KMS-11 (cell line): ENCODE measurements at regions not wholly inside any gene's neighbourhood (a gene's known extent, or its start where the extent isn't known, plus 50 kb on each side); places are given as distances from the start of the nearest gene placed in this dataset.

Experiments
- H2AFZ ChIP-seq: fragments of 200-600 bp; sonication (generic); 2 replicates; pipeline ENCODE4 v1.6.1; 2016; ENCODE audit warnings: antibody characterized with exemption, mixed run types, low read depth
- H3K27ac ChIP-seq: fragments of 200-600 bp; sonication (generic); 2 replicates; pipeline ENCODE4 v1.6.1; 2016; ENCODE audit warnings: mild to moderate bottlenecking, mixed run types
- H3K27me3 ChIP-seq: fragments of 200-600 bp; sonication (generic); 2 replicates; pipeline ENCODE4 v1.6.1; 2017; ENCODE audit warnings: mild to moderate bottlenecking, low read depth, mixed run types, moderate library complexity; ENCODE audit not compliant: insufficient read depth
- H3K36me3 ChIP-seq: fragments of 200-600 bp; sonication (generic); 2 replicates; pipeline ENCODE4 v1.6.1; 2017; ENCODE audit warnings: mild to moderate bottlenecking, mixed run types; ENCODE audit not compliant: insufficient read depth
- H3K4me1 ChIP-seq: fragments of 200-600 bp; sonication (generic); 2 replicates; pipeline ENCODE4 v1.6.1; 2016; ENCODE audit warnings: mild to moderate bottlenecking, low read depth, mixed run types; ENCODE audit not compliant: poor library complexity, severe bottlenecking
- H3K4me2 ChIP-seq: fragments of 200-600 bp; sonication (generic); 2 replicates; pipeline ENCODE4 v1.7.0; 2016; ENCODE audit warnings: mild to moderate bottlenecking, mixed run types
- H3K4me3 ChIP-seq: fragments of 200-600 bp; sonication (generic); IDR thresholded peaks from 2 replicates; pipeline ENCODE4 v1.6.1; 2017; ENCODE audit warnings: low read depth, low read length, mixed read lengths; ENCODE audit not compliant: insufficient read depth
- H3K79me2 ChIP-seq: fragments of 200-600 bp; sonication (generic); 2 replicates; pipeline ENCODE4 v1.6.1; 2016; ENCODE audit warnings: low read depth, mixed run types; ENCODE audit not compliant: insufficient read depth
- H3K9ac ChIP-seq: fragments of 200-600 bp; sonication (generic); 2 replicates; pipeline ENCODE4 v1.6.1; 2016; ENCODE audit warnings: mild to moderate bottlenecking, mixed run types
- H4K20me1 ChIP-seq: fragments of 200-600 bp; sonication (generic); 2 replicates; pipeline ENCODE4 v1.6.1; 2016; ENCODE audit warnings: mild to moderate bottlenecking, mixed run types; ENCODE audit not compliant: insufficient read depth
- TF ChIP-seq, protein P1 (sequence below): fragments of 200-600 bp; sonication (generic); conservative IDR thresholded peaks from 2 replicates; pipeline ENCODE4 v1.6.1; 2017; ENCODE audit warnings: low read depth, mild to moderate bottlenecking, antibody characterized with exemption, low read length, moderate library complexity, mixed read lengths

GRCh38 chr6:15132167-15132566 is 113.7 kb upstream of the JARID2 start:
- Histone ChIP-seq H4K20me1 (no peaks in the 10 kb centered on the region), H3K27ac (no peak overlapping the region), H2AFZ (no peak overlapping the region), H3K4me3 (no peak overlapping the region), H3K79me2 (no peaks in the 10 kb centered on the region), H3K27me3 (no peaks in the 10 kb centered on the region), H3K36me3 (no peaks in the 10 kb centered on the region), H3K4me1 (no peaks in the 10 kb centered on the region), H3K9ac (no peak overlapping the region), H3K4me2 (no peak overlapping the region)
- TF ChIP-seq, protein P1, sequence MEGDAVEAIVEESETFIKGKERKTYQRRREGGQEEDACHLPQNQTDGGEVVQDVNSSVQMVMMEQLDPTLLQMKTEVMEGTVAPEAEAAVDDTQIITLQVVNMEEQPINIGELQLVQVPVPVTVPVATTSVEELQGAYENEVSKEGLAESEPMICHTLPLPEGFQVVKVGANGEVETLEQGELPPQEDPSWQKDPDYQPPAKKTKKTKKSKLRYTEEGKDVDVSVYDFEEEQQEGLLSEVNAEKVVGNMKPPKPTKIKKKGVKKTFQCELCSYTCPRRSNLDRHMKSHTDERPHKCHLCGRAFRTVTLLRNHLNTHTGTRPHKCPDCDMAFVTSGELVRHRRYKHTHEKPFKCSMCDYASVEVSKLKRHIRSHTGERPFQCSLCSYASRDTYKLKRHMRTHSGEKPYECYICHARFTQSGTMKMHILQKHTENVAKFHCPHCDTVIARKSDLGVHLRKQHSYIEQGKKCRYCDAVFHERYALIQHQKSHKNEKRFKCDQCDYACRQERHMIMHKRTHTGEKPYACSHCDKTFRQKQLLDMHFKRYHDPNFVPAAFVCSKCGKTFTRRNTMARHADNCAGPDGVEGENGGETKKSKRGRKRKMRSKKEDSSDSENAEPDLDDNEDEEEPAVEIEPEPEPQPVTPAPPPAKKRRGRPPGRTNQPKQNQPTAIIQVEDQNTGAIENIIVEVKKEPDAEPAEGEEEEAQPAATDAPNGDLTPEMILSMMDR: no peak

- Histone ChIP-seq H3K4me3 (no peak overlapping the region), H3K4me2 (no peak overlapping the region), H3K9ac (no peak overlapping the region), H3K27ac (no peak overlapping the region), H4K20me1 (no peaks in the 10 kb centered on the region), H3K79me2 (no peaks in the 10 kb centered on the region), H3K4me1 (no peaks in the 10 kb centered on the region), H3K27me3 (no peaks in the 10 kb centered on the region), H3K36me3 (no peaks in the 10 kb centered on the region), H2AFZ (no peak overlapping the region)
- TF ChIP-seq, protein P1: no peak
These were observed 112.8 kb upstream of the JARID2 start for GRCh38 chr6:15132854-15133670.

DNA sequence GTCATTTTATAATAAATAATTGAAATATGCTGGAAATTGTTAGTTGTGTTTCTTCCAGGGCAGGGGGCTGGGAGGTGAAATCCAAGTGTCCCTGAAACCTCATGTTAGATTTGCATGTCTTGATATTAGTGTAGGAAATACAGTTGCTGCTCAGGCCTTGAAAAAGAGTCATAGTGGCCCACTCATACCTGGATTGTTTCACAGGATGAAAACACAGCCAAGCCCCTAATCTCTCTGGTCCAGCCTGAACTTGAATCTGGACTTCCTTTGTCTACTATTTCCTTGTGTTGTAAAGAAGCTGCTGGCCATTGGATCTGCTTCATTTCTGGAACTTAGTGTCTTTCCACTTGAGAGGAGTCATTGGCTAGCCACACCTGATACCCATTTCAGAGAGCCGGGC is 108.8 kb upstream of the JARID2 start:
- Histone ChIP-seq H3K4me1 (no peaks in the 10 kb centered on the region), H2AFZ (no peak overlapping the region), H4K20me1 (no peaks in the 10 kb centered on the region), H3K27ac (no peak overlapping the region), H3K36me3 (no peaks in the 10 kb centered on the region), H3K79me2 (no peaks in the 10 kb centered on the region), H3K9ac (no peak overlapping the region), H3K4me3 (no peak overlapping the region), H3K27me3 (no peaks in the 10 kb centered on the region), H3K4me2 (no peak overlapping the region)
- TF ChIP-seq, protein P1: no peak

DNA sequence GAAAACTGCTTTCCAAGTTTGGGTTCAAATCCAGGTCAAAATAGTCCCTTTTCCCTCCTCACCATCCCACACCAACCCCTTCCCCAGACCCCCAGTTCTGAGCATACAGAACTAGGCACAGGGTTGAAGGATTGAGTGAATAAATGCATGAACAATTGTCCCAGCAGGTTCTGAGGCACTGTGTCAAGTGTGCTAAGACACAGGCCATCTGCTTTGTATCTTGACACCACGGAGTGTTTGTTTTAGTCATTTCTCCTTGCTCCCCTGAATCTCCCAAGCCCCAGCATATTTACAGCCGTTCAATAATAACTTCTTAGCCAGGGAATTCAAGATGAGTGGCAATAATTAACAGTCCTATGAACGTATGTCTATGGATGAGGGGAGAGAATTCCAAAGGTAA is 102.8 kb upstream of the JARID2 start:
- TF ChIP-seq, protein P1: no peak
- no peaks in the 10 kb centered on the region for H3K36me3 ChIP-seq
- no peaks in the 10 kb centered on the region for H3K4me1 ChIP-seq

More for the DNA sequence above, 102.8 kb upstream of the JARID2 start:
- H3K4me2 ChIP-seq: no peak overlapping the region
- H3K9ac ChIP-seq: no peak overlapping the region
- no peak overlapping the region for H3K4me3 ChIP-seq
- no peak overlapping the region for H2AFZ ChIP-seq
- no peaks in the 10 kb centered on the region for H4K20me1 ChIP-seq
- no peaks in the 10 kb centered on the region for H3K79me2 ChIP-seq
- H3K27me3 ChIP-seq: no peaks in the 10 kb centered on the region
- no peak overlapping the region for H3K27ac ChIP-seq
